ENCODE measurements at regions not wholly inside any gene's neighbourhood (a gene's known extent, or its start where the extent isn't known, plus 50 kb on each side); places are given as distances from the start of the nearest gene placed in this dataset.

- CTCF ChIA-PET: no interaction called here
- no peak for TF ChIP-seq CTCF (IDR thresholded peaks at IDR 0.05; ENCODE audit: insufficient read depth, low read length, missing control alignments)
- DNase-seq (ENCODE audit: low read depth, low spot score): no peak
- no peak overlapping the region for H3K4me3 ChIP-seq (ENCODE audit: low read depth, low read length)
- POLR2A ChIA-PET: no interaction called here
Measured at GRCh38 chr14:42860371-42860770, 1253.7 kb downstream of the LRFN5 start.

- CTCF ChIA-PET: no interaction called here
- no peak for TF ChIP-seq CTCF (IDR thresholded peaks at IDR 0.05; ENCODE audit: insufficient read depth, low read length, missing control alignments)
Measured at GRCh38 chr14:42856106-42856505, 1249.4 kb downstream of the LRFN5 start.

DNA sequence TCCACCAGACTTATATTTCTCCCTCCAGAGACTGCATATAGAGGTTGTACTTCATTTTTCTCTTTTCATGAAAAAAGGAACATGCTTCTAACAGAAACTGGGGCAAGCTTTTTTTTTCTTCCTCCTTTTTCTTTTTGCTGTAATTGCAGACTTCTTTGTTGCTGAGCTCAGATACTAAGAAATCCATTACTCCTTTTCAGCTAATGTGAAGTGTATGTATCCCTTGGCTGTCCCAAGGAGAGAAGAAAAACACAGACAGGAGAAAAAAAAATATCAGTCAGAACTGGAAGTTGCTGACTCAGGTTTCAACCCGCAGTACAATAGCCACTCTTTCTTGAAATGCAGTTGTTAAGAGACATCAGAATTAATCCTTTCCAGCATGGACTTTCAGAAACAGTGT lies 1248.4 kb downstream of the LRFN5 start:
- CTCF ChIA-PET: no interaction called here
- POLR2A ChIA-PET: no interaction called here
- no peak for DNase-seq (ENCODE audit: low read depth, low spot score)
- H3K4me3 ChIP-seq (ENCODE audit: low read depth, low read length): no peak overlapping the region
- TF ChIP-seq CTCF (IDR thresholded peaks at IDR 0.05; ENCODE audit: insufficient read depth, low read length, missing control alignments): no peak

More at GRCh38 chr14:42856106-42856505, 1249.4 kb downstream of the LRFN5 start:
- no peak for DNase-seq (ENCODE audit: low read depth, low spot score)
- no peak overlapping the region for H3K4me3 ChIP-seq (ENCODE audit: low read depth, low read length)
- POLR2A ChIA-PET: no interaction called here

DNA sequence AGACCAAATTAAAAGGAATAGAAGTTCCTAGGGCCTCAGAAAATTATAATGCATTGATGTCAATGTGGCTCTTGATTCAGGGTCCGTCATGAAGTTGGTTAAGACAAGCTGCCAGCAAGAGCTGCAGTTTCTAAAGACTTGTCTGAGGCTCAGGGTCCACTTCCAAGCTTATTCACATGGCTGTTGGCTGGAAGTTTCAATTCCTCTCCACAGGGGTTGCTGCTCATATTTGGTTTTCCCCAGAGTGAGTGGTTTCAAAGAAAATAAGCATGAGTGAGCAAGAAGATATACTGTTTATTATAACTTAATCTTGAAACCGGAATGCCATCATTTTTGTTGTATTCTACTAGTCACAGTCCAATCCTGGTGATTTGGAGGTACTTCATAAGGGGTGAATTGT lies 1247.4 kb downstream of the LRFN5 start:
- DNase-seq (ENCODE audit: low read depth, low spot score): no peak
- POLR2A ChIA-PET: no interaction called here
- H3K4me3 ChIP-seq (ENCODE audit: low read depth, low read length): no peak overlapping the region
- no peak for TF ChIP-seq CTCF (IDR thresholded peaks at IDR 0.05; ENCODE audit: insufficient read depth, low read length, missing control alignments)
- CTCF ChIA-PET: no interaction called here

GRCh38 chr14:42848652-42849051 lies 1242.0 kb downstream of the LRFN5 start:
- ChIA-PET POLR2A (no interaction called here), CTCF (no interaction called here)
- DNase-seq (ENCODE audit: low read depth, low spot score): no peak
- no peak overlapping the region for H3K4me3 ChIP-seq (ENCODE audit: low read depth, low read length)
- no peak for TF ChIP-seq CTCF (IDR thresholded peaks at IDR 0.05; ENCODE audit: insufficient read depth, low read length, missing control alignments)

DNA sequence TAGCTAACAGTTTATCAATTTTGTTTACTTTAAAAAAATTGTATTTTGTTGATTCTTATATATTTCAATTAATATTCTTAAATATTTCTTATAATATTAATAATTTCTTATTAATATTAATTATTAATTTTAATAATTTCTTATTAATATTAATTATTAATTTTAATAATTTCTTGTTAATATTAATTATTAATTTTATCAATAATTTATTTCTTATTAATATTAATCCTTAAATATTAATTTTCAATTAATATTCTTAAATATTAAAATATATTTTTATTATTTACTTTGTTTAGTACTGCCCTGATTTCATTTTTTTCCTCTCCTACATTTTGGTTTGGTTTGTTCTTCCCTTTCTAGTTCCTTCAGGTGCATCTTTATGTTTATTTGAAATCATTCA lies 1208.1 kb downstream of the LRFN5 start:
- H3K4me3 ChIP-seq (ENCODE audit: low read depth, low read length): no peak overlapping the region
- ChIA-PET POLR2A (no interaction called here), CTCF (no interaction called here)
- no peak for DNase-seq (ENCODE audit: low read depth, low spot score)
- no peak for TF ChIP-seq CTCF (IDR thresholded peaks at IDR 0.05; ENCODE audit: insufficient read depth, low read length, missing control alignments)
